ENCODE measurements at regions not wholly inside any gene's neighbourhood (a gene's known extent, or its start where the extent isn't known, plus 50 kb on each side); places are given as distances from the start of the nearest gene placed in this dataset.

DNA sequence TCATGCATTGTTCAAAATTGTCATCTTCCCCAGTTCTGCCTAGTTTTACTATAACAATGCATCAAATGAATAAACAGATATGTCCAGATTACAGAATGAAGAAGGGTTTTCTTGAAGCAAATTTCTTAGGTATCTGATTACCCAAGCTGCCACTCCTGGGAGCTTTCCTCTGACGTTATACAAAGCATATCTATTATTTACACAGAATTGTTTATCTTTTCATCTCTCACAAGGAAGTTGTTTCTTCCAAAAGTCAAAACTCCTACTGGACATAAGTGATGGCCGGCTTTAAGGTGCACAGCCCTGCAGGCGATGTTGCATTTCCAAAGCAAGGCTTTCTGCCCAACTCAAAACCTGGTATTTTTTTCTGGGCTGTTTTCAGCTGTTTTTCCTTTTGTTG, 73.4 kb upstream of the ANKH start:
- H3K4me3 ChIP-seq (ENCODE audit: low read length) = no peak overlapping the region
- TF ChIP-seq CTCF (conservative IDR thresholded peaks at IDR 0.05; ENCODE audit: low read length) = no peak
- no peak for DNase-seq (ENCODE audit: low read depth)

GRCh38 chr5:14944350-14944739, 72.8 kb upstream of the ANKH start:
- no peak for DNase-seq (ENCODE audit: low read depth)
- no peak overlapping the region for H3K4me3 ChIP-seq (ENCODE audit: low read length)
- TF ChIP-seq CTCF (conservative IDR thresholded peaks at IDR 0.05; ENCODE audit: low read length) = no peak

- no peak for DNase-seq (ENCODE audit: low read depth)
- no peak for TF ChIP-seq CTCF (conservative IDR thresholded peaks at IDR 0.05; ENCODE audit: low read length)
- H3K4me3 ChIP-seq (ENCODE audit: low read length) = no peak overlapping the region
Observed at GRCh38 chr5:14942212-14942611, 70.6 kb upstream of the ANKH start.

GRCh38 chr5:14937254-14937653, 65.7 kb upstream of the ANKH start:
- no peak for DNase-seq (ENCODE audit: low read depth)

GRCh38 chr5:14936588-14936987, 65.0 kb upstream of the ANKH start:
- H3K4me3 ChIP-seq (ENCODE audit: low read length) = no peak overlapping the region
- TF ChIP-seq CTCF (conservative IDR thresholded peaks at IDR 0.05; ENCODE audit: low read length) = no peak
- no peak for DNase-seq (ENCODE audit: low read depth)

More at GRCh38 chr5:14937254-14937653, 65.7 kb upstream of the ANKH start:
- H3K4me3 ChIP-seq (ENCODE audit: low read length) = no peak overlapping the region
- TF ChIP-seq CTCF (conservative IDR thresholded peaks at IDR 0.05; ENCODE audit: low read length) = no peak

DNA sequence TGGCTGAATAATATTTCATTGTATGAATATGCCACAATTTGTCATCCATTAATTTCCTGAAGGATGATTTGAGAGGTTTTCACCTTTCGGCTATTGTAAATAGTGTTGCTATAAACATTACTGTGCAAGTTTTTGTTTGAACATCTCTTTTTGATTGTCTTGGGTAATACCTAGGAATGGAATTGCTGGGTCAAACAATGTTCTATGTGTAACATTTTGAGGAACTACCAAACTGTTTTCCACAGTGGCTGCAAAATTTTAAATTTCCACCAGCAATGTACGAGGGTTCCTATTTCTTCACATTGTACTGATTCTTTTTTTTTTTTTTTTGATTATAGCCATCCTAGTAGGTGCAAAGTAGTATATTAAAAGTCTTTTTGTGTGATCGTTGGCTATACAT, 63.8 kb upstream of the ANKH start:
- TF ChIP-seq CTCF (conservative IDR thresholded peaks at IDR 0.05; ENCODE audit: low read length) = no peak

DNA sequence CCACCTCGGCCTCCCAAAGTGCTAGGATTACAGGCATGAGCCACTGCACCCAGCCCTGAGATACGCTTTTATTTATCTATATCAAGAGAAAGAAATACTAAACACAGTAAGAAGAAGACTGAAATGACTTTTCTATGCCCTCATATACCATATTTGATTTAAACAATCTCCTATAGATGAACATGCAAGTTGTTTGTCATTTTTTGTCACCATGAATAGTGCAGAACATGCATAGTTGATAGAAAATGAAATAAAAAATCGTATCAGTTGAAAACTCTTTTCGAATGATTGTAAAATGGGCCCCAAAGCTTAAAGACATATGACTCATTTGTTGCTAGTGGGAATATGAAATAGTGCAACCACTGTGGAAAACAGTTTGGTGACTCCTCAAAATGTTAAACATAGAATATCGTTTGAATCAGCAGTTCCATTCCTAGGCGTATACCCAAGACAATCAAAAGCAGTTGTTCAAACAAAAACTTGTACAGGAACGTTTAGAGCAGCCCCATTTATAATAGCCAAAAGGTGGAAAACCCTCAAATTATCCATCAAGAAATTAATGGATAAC, 61.4 kb upstream of the ANKH start:
- H3K4me3 ChIP-seq (ENCODE audit: low read length) = no peak overlapping the region
- TF ChIP-seq CTCF (conservative IDR thresholded peaks at IDR 0.05; ENCODE audit: low read length) = no peak
- no peak for DNase-seq (ENCODE audit: low read depth)

More for the DNA sequence above, 63.8 kb upstream of the ANKH start:
- peak; percentile 13 for DNase-seq (ENCODE audit: low read depth)
- no peak overlapping the region for H3K4me3 ChIP-seq (ENCODE audit: low read length)

Data from AG10803 (cell line).